Suppressor macrophage treated with lipopolysaccharide for 4 hours (primary cell): ENCODE measurements at regions not wholly inside any gene's neighbourhood (a gene's known extent, or its start where the extent isn't known, plus 50 kb on each side); places are given as distances from the start of the nearest gene placed in this dataset.

ENCODE experiments used
- DNase-seq: peaks from one replicate; pipeline ENCODE4 v3.0.0-alpha.2; 2020

DNA sequence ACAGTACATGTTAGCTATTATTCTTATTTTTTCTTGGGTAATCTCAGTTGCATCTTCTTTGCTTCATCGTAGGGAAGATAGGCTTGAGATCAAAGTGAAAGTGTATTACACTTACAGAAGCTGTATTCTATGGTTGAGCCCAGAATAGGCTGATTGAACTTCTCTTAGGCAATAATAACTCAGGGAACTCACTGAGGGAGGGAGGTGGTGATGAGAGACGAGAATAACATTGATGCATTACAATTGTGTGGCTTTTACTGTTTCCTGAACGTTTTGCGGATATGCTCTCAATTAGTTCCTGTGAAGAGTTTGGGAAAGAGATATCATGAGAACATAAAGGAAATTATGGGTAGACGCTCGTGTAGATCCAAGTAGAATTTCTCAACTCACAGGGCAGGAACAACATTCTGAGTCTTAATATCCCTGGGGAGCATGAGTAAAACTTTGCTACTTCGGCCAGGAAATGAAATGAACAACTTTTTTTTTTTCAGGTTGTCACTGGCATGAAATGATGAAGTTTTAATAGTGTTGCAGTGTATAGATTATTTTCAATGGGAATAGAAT, 302.2 kb downstream of the TUSC7 start:
- no peak for DNase-seq

DNA sequence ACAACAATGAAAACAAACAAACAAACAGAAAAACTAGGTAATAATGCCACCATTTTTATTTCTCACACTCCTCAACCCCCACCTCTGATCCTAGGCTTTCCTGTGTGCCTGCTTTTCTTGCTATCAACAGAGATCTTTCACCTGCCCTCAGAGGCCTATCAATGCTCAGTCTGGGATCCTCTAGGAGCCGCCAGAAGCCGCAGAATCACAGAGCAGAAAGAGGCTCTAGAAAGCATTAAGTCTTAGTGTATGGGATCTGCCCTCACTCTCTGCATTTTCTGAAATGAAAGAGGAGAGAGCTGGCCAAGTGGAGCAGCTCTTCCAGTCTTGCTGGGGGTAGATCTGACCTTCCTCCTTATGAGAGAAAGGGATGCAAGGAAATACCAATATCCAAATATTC, 306.8 kb downstream of the TUSC7 start:
- DNase-seq, result no peak

DNA sequence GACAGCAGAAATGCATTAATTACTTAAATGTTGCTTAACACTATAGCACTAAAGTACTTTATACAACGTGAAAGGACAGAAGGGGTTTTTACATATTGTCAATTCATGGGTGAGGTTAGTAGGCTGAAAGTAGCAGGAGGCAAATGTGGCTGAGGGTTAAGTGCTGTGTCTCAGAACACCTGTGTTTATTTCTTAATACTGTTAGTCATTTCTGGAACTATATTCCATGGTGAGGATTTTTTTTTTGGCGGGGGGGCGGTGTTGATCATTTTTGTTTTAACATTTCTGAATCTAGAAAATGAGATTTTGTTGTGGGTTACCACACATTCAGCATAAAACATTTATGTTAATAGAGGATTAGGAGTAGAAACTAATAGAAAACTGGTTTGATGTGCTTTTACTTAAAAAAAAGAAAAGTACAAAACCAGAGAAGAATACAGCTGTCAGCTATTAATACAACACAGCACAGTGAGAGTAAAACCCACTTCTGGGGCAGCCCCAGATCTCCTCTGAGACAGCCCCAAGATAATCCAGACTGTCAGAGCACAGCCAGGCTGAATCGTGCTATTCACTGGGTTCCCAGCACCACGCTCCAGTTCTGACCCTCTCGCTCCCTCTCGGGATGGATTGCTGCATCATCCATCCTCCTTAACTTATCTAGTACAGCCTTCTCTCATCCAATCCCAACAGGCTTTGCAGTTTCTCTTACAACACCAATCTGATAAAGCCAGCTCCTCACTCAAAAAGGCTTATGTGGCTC, 307.7 kb downstream of the TUSC7 start:
- DNase-seq, result no peak

DNA sequence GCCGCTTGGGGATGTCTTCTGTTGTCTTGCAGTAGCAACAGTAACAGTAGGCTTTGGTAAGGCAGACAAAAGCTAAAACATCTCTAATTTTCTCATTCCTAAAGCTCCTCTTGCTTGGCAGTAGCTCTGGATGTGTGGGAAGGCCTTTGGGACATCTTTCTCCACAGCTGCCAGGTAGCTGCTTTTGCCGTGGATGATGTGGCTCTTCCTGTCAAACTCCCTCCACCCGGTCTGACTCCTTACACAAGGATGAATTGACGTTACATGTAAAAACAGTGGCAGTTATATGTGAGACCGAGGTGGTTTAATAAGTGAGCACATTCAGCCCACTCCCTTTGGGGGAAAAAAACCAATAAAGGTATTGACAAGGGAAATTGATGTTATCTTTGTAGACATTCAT, 309.1 kb downstream of the TUSC7 start:
- no peak for DNase-seq

DNA sequence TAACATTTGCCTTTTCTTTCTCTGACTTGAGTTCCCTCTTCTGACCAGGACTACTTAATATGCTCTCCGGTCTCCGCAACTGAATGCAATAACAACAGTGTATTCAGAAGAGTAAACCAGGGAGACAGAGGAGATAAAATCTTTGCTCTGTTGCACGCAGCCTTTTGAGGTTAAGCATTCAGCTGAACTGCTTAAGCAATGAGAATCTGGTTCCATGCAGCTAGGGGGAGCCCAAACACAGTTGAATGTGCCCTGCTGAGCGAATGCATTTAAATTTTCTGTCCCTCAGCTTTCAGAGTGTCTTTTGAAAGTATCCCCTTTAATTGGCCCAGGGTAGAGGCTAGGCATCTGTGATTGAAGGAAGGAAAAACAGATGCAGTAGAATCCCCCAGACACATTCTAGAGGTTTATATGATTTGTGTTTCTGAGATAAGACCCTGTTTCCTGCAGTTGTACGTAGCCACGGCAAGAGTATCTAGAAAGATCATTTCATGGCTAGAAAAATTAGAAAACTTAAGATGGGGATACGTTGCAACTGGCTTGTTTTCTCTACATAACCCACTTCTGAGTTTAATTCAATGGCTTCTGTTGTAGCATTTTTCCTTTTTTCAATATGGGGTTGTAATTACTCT, 309.6 kb downstream of the TUSC7 start:
- DNase-seq, result peak; percentile 77

DNA sequence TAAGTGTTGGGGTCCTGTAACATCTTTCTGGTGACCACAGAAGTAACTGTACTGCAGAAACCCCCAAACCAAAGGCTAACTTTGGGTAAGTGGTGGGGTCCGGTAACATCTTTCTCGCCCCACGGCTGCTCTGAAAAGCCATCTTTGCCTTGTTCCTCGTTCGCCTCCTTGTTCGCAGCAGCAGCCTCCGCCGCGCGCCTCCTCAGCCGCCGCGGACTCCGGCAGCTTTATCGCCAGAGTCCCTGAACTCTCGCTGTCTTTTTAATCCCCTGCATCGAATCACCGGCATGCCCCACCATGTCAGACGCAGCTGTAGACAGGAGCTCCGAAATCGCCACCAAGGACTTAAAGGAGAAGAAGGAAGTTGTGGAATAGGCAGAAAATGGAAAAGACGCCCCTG, 316.8 kb downstream of the TUSC7 start:
- no peak for DNase-seq

DNA sequence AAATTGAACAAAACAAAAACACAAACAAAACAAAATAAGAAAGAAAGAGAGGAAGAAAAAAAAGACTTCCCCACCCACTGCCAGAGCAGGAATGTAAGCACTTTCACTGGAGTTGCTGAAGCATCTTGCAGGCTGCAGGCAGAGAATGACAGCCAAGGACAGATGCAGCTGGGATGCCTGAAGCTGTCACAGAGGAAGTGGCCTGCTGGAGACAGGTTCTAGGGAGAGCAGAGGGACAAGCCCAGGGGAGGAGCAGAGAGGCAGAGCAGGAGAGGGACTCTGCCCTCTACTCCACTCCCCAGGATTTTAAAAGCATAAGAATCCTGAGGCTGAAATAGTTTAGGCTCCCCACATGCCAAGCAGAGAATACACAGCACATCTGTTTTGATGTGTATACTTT, 326.2 kb downstream of the TUSC7 start:
- DNase-seq, result peak; percentile 32

DNA sequence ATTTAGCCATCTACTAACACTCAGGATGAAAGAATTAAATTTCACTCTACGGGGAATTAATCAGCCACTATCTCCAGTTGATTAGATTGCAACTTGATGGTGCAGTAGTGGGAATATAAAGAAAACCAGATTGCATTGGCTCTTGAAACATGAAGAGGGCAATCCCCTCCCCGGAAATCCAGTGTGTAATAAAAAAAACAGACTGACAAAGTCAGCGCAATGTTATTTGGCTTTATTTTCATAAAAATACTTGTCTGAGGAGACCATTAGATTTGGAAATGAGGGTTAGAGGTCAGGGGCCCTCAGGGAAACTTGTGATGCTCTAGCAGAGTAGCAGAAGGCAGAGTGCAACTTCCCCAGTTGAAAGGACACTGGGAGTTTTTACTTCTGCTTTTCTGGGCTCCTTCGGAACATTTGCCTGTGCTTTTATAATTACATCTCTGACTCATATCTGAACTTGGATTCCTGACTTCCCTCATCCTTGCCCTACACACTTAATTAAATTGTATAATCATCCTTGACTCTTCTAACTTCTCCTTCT, 326.8 kb downstream of the TUSC7 start:
- DNase-seq, result peak; percentile 94

DNA sequence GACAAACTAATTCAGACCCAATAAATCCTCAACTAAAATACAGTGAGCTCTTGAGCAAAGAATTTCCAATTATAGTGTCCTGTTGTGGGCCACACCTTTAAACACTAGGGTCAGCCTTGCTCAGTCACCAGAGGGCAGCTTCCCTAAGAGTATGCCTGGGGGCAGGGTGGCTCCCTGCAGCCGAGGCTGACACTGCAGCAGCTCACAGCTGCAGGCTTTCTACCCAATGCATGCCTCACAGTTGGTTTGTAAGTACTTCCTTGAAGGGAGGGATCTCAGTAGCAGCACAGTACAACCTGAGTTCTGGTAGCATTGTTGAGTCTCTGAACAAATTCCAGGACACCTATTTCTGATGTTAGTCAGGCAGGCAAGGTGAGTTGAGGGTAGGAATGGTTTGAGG, 335.6 kb downstream of the TUSC7 start:
- DNase-seq, result peak; percentile 23

DNA sequence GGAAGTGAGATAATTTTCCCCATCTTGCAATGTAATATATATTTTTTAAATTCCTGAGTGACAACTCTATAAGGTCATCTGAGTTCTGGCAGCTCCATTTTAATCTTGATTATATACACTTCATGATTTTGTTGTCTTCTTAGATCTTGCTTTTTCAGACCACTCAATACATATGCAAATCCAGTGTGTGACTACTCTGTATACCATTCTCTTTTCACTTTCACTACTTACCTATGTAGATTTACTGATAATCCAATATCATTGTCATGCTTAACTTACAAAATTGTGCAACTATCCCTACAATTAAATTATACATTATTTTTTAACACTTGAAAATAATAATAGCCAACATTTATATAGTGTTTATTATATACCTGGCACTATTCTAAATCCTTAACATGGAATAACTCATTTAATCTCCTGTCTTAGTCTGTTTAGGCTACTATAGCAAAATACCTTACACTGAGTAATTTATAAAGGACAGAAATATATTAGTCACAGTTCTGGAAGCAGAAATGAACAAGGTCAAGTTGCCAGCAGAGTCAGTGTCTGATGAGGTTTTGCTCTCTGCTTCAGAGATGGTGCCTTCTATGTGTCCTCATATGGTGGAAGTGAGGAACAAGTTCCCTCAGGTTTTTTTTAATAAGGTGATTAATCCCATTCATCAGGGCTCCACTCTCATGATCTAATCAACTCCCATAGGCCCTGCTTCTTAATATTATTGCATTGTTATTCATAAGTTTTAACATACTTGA, 338.5 kb downstream of the TUSC7 start:
- DNase-seq, result peak; percentile 30

DNA sequence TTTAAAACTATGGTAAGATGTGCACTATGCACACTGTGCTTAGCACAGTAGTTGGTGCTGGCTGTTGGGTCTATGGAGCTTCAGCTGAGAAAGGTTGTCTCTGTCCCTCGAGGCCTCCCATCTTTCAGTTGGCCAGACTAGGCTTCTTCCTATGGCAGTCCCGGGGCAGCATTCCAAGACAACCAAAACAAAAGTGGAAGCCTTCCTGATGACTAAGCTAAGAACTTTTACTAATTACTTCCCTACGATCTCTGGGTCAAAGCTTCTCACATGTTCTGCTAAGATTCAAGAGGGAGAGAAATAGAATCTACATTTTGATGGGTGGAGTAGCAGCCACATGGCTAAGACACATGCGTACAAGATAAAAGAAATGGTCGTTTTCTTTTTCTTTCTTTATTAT, 342.8 kb downstream of the TUSC7 start:
- peak; percentile 22 for DNase-seq

DNA sequence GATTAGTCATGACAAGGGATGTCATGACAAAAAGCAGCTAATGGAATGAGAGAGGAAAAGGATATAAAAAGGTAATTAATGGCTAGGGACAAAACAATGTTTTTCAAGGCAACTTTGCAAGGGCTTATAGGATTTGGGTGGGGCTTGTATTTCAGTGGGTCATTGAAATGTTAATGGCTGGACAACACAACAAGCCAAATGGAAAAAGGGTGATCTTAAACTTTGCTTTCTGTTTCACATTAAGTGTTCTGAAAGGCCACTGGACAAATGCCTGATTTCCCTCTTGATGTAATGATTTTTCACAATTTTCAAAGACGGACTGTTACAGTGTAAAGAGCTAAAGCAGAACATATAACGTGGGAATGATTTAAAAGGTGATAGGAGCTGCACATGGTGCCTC, 345.0 kb downstream of the TUSC7 start:
- DNase-seq, result peak; percentile 72

DNA sequence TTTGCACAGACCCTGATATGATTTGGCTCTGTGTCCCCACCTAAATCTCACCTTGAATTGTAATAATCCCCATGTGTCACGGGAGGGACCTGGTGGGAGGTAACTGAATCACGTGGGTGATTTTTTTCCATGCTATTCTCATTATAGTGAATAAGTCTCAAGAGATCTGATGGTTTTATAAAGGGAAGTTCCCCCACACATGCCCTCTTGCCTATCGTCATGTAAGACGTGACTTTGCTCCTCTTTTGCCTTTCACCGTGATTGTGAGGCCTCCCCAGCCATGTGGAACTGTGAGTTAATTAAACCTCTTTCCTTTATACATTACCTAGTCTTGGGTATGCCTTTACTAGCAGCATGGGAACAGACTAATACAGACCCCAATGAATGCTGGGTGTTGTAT, 347.4 kb downstream of the TUSC7 start:
- peak; percentile 23 for DNase-seq

DNA sequence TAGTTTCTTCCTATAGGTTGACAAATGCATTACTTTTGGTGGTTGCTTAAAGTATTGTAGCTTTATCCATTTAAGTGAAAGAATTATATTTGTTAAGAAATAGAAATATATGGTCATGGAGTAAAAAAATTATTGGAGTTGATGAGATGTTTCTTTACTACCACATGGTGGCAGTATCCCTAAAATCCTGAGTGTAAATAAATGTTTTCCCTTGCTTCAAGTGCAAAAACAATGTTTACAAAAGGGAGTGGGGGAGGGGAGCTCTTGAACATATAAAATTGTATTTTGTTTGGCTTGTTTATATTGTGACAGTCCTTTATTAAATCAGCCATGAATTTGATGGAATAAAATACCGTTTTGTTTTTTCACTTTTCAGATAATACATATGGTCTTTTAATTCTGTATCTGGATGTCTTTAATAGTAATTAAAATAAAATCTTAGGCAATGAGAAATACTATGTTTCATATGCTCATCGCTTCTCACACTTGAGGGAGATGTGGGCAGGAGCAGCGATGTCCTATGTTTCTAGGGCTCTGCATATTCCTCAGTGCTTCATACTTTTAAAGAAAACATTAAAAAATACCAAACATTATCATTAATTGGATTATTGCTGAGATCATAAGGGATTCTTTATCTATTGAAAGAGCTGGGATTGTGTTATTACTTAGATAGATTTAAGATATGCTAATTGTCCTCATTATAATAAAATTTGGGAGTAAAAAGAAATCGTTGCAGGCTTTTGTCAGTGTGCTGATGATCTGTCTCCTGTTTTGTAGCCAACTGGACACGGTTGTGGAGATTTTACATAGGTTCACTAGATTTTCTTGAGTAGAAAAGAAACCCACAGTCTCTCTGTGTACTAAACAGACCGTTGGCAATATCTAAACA, 349.7 kb downstream of the TUSC7 start:
- peak; percentile 52 for DNase-seq

DNA sequence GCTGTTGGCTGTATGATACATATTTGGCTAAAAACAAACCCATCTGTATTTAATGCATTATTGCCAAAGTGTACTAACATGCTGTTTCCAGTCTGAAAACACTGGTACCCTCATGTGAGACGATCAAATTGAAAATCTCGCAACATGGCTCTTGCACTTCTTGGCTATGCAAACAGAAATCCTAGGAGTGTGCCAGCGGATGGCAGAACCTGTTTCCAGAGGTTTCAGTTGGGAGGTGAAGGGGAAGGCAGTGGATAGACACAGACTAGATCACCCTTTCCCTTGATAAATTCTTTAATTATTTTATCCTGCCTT, 350.3 kb downstream of the TUSC7 start:
- DNase-seq, result no peak

DNA sequence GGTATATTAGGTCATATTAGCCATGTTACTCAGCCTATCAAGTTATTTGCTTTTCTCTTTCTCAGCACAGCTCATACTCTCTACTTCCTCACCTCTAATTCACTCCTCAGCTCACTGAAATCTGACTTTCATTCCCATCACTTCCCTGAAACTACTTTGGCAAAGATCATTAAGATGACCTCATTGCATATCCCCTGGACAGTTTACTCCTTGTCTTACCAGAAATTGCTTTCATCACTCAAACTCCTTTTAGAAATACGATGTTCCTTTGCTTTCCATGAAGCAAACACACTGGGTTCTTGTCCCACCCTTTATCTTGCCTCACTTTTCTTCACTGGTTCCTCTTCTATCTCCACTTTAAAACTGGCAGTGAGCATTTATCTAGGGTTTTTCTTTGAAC, 354.4 kb downstream of the TUSC7 start:
- DNase-seq, result peak; percentile 83

DNA sequence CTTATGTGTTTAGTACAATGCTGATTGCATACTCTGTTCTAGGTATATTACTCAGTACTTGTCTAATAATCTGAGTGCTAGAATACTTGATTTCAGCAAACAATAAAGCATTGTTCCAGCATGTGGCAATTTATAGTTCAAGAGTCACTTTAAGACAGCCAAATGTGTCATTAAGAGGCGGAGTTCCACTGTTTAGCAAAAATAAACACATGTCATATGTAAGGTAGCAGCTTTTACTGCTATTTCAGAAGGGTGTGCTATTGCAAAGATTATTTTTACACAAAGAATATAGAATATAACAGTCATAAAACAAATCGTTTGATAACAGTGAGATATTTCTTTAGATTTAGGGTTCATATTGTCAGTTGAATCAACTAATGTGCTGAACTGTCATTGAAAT, 358.7 kb downstream of the TUSC7 start:
- DNase-seq, result no peak

DNA sequence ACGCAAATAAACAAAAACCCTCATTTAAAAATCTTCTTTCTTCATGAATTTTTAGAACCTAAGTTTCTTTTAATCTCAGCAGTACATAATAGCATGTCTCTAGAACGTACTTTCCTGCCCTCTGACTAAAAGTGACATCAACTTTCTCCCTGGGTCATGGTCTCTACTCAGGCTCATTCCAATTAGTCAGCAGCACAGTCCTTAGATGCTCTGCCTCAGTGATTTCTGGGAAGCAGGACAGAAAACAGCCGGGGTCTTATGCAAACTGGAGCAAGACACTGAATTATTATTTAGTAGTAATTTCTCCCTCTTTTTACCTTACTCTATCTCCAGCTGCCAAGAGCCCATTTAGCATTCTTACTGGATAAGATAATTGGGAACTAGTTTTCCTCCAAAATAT, 365.2 kb downstream of the TUSC7 start:
- DNase-seq, result peak; percentile 59

DNA sequence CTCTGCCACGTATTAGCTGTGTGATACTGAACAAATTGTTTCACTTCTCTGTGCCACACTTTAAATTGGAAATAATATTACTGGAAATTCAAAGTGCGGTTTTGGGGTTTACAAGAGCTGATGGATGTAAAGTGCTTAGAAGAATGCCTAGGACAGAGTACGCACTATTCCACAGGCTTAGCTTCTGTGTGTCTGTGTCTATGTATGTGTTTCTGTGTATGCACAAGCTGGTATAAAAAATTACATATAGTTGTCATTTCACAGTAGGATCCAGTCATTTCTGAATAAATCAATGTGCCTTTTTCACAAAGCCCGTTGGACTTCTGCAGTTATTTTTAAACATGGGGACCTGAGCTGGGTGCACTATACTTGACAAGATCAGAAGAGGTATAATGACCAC, 370.4 kb downstream of the TUSC7 start:
- DNase-seq, result no peak

DNA sequence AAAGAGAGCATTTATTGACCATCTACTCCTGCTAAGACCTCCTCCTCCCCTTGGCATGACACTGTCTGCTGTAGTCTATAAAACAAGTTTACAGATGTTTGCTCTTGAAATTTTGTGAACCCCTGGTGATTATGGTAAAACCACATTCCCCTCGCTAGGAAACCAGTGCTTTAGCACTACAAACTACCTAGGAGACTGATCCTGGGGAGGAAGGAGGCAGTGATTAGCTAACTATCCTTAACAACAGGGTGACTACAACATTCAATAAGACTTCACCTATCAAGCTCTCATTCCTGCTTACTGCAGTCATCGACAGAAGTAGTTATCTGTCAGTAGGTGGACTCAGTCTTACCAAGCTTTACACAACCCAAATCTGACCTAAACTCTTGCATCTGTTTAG, 371.3 kb downstream of the TUSC7 start:
- DNase-seq, result no peak

DNA sequence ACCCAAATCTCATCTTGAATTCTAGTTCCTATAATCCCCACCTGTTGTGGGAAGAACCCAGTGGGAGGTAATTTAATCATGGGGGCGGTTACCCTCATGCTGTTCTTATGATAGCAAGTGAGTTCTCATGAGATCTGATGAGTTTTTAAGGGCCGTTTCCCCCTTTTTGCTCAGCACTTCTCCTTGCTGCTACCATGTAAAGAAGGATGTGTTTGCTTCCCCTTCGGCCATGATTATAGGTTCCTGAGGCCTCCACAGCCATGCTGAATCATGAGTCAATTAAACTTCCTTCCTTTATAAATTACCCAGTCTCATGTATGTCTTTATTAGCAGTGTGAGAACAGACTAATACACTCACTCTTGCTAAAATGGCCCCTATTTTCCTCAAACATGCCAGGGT, 374.7 kb downstream of the TUSC7 start:
- DNase-seq, result peak; percentile 32

DNA sequence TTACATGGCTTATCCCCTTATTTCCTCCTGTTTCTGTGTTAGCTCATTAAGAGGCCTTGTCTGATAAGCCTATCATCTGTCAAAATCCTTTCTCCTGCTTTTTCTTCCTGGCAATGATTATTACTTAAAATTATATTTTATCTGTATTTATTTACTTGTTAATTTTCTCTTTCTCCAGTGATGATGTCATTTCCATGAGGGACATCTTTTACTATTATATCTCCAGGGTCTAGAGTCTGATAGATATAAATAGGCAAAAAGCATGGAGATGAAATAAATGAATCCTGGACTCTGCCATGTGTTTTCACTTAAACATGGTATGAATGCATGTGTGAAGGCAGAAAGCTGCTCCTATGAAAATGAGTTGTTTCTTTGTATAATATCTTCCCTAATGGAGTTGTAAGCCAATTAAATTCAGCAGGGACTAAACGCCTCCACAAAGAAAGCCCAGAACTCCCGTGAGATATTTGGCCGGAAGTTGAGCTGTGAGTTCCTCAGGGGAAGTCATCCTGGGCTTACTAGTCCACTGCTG, 375.2 kb downstream of the TUSC7 start:
- no peak for DNase-seq
